PC-9 (cell line): ENCODE measurements at regions not wholly inside any gene's neighbourhood (a gene's known extent, or its start where the extent isn't known, plus 50 kb on each side); places are given as distances from the start of the nearest gene placed in this dataset.

Experiments used
- BruUV-seq: library from RNA; stranded (reverse); fragments of 400-500 nt; replicated peaks from 2 replicates; lab custom pipeline; 2021; lab: Mats Ljungman, UMichigan
- CTCF ChIA-PET: fragments of 300-600 bp; sonication (Branson Sonifier 250); formaldehyde crosslinking; loops from one replicate; lab custom pipeline; 2022; ENCODE audit warnings: antibody characterized with exemption; lab: Charles Lee
- POLR2A ChIA-PET: fragments of 300-600 bp; sonication (Branson Sonifier 250); formaldehyde crosslinking; loops from one replicate; lab custom pipeline; 2022; ENCODE audit warnings: antibody characterized with exemption; ENCODE audit not compliant: unreplicated experiment; lab: Charles Lee
- DNase-seq, 2 experiments: peaks; one replicate each; pipeline versions ENCODE4 v3.0.0 to v3.0.0-alpha.2; 2015 to 2022; ENCODE audit warnings: mixed read lengths in 1 of 2
- H2AFZ ChIP-seq: fragments of 200-600 bp; sonication (generic); 2 replicates; pipeline ENCODE4 v1.8.1; 2017; ENCODE audit warnings: antibody characterized with exemption
- H3F3A ChIP-seq: fragments of 200-600 bp; sonication (generic); 2 replicates; pipeline ENCODE4 v1.8.1; 2017; ENCODE audit warnings: antibody characterized with exemption, mild to moderate bottlenecking, low read depth; ENCODE audit not compliant: insufficient read depth
- H3K27ac ChIP-seq: fragments of 200-600 bp; sonication (generic); 2 replicates; pipeline ENCODE4 v1.6.1; 2016; ENCODE audit warnings: mixed run types
- H3K27me3 ChIP-seq: fragments of 200-600 bp; sonication (generic); 2 replicates; pipeline ENCODE4 v1.6.1; 2016; ENCODE audit warnings: low read depth, mixed run types; ENCODE audit not compliant: insufficient read depth
- H3K36me3 ChIP-seq: fragments of 200-600 bp; sonication (generic); 2 replicates; pipeline ENCODE4 v1.6.1; 2016; ENCODE audit warnings: low read depth, mixed run types
- H3K4me1 ChIP-seq: fragments of 200-600 bp; sonication (generic); replicated peaks from 2 replicates; pipeline ENCODE4 v1.6.1; 2016; ENCODE audit warnings: mixed run types; ENCODE audit not compliant: insufficient read depth
- H3K4me2 ChIP-seq: fragments of 200-600 bp; sonication (generic); 2 replicates; pipeline ENCODE4 v1.6.1; 2017; ENCODE audit warnings: mixed run types
- H3K4me3 ChIP-seq: fragments of 200-600 bp; sonication (generic); 2 replicates; pipeline ENCODE4 v1.6.1; 2016; ENCODE audit warnings: mixed run types
- H3K79me2 ChIP-seq: fragments of 200-600 bp; sonication (generic); 2 replicates; pipeline ENCODE4 v1.6.1; 2017; ENCODE audit warnings: low read depth, mixed run types
- H3K9me2 ChIP-seq: fragments of 200-600 bp; sonication (generic); 2 replicates; pipeline ENCODE4 v1.8.1; 2017; ENCODE audit warnings: mild to moderate bottlenecking; ENCODE audit not compliant: insufficient read depth
- H3K9me3 ChIP-seq: fragments of 200-600 bp; sonication (generic); 2 replicates; pipeline ENCODE4 v1.8.1; 2016; ENCODE audit warnings: low read depth; ENCODE audit not compliant: insufficient read depth
- H4K20me1 ChIP-seq: fragments of 200-600 bp; sonication (generic); 2 replicates; pipeline ENCODE4 v1.8.1; 2017; ENCODE audit not compliant: insufficient read depth
- CTCF ChIP-seq: fragments of 200-600 bp; sonication (generic); conservative IDR thresholded peaks from 2 replicates; pipeline ENCODE4 v1.6.1; 2017; ENCODE audit warnings: mixed run types, antibody characterized with exemption, mild to moderate bottlenecking, moderate library complexity
- EZH2 ChIP-seq: fragments of 200-600 bp; sonication (generic); IDR thresholded peaks from 2 replicates; pipeline ENCODE4 v1.8.0; 2017; ENCODE audit warnings: antibody characterized with exemption, low read depth
- intact Hi-C: fragments of 100-400 bp; cut with micrococcal nuclease; formaldehyde crosslinking; loops from one replicate; pipeline ENCODE4 v1.10.0; 2022; ENCODE audit not compliant: unreplicated experiment

DNA sequence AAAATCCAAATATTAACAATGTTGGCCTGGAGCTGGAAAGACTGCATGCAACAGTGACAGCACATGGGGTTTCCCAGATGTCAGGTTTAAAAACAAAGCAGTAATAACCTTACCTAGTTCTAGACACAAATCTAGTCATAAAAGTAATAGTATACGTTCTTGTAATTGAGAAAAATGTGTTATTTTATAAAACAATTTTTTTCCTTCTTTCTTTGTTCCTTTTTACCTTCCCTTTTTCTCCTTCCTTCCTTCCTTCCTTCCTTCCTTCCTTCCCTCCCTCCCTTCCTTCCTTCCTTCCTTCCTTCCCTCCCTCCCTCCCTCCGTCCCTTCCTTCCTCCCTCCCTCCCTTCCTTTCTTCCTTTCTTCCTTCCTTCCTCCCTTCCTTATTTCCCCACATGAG lies 242.7 kb upstream of the PDE10A start:
- no TSS peak for BruUV-seq
- Histone ChIP-seq H2AFZ (no peak overlapping the region), H3K4me3 (no peak overlapping the region), H3F3A (no peaks in the 10 kb centered on the region), H3K36me3 (no peaks in the 10 kb centered on the region), H4K20me1 (no peaks in the 10 kb centered on the region), H3K4me1 (no peaks in the 10 kb centered on the region), H3K27me3 (peaks cover 56% of the 10 kb centered on the region), H3K27ac (no peak overlapping the region), H3K79me2 (no peaks in the 10 kb centered on the region), H3K9me2 (no peaks in the 10 kb centered on the region), H3K9me3 (no peaks in the 10 kb centered on the region), H3K4me2 (no peak overlapping the region)
- POLR2A ChIA-PET: no interaction called here
- intact Hi-C loops: no loop called here
- DNase-seq: no peak
- TF ChIP-seq CTCF: no peak
- TF ChIP-seq EZH2: no peak
- CTCF ChIA-PET: no interaction called here

DNA sequence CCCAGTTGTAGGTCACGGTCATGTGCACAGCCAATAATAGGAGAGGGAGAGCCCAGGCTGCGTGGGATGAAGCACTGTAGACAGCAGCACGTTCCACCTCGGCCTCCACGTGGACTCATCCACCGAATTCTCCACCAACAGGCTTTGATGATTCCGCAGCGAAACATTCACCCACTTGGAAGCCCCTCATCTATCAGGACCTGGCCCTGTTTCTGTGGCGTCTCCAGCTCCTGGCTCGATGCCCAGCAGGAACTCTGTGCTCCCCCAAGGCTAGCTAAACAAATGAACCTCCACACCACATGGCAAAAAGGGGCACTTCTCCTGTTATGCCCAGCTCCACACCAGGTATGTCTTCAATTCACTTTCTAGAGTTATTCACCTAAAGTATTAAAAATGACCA lies 237.9 kb upstream of the PDE10A start:
- no peaks in the 10 kb centered on the region for H3K36me3 ChIP-seq
- no TSS peak for BruUV-seq
- H3K4me2 ChIP-seq: no peak overlapping the region

DNA sequence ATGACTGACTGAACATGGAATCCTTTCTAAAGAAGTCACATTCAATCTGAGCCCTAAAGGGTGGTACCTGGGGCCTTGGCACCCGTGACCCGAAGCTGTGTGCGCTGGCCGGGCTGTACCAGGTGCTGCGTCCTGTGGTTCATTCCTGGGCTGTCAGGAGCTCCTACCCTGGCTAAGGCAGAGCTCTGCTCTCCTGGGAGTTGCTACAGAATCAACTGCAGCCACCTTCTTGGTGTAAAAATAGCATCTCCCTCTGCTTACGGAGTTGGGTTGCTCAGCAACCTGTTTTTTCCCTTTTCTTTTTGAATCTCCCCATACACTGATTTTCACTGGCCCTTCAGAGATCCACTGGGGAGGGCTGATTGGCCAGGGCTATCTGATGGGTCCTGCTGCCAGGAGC lies 236.6 kb upstream of the PDE10A start:
- H3K9me2 ChIP-seq: no peaks in the 10 kb centered on the region
- BruUV-seq: no TSS peak
- no peaks in the 10 kb centered on the region for H3K36me3 ChIP-seq
- H3K27me3 ChIP-seq: peaks cover 40% of the 10 kb centered on the region
- TF ChIP-seq EZH2 (no peak), CTCF (no peak)
- no peaks in the 10 kb centered on the region for H3K4me1 ChIP-seq
- no peak overlapping the region for H3K4me3 ChIP-seq
- H3K27ac ChIP-seq: no peak overlapping the region
- H3F3A ChIP-seq: no peaks in the 10 kb centered on the region
- H3K9me3 ChIP-seq: no peaks in the 10 kb centered on the region
- intact Hi-C loops: no loop called here
- POLR2A ChIA-PET: no interaction called here
- H3K79me2 ChIP-seq: no peaks in the 10 kb centered on the region
- no peak overlapping the region for H3K4me2 ChIP-seq
- DNase-seq: no peak
- CTCF ChIA-PET: no interaction called here
- no peak overlapping the region for H2AFZ ChIP-seq
- H4K20me1 ChIP-seq: no peaks in the 10 kb centered on the region

More for the DNA sequence above, 237.9 kb upstream of the PDE10A start:
- no peaks in the 10 kb centered on the region for H3K9me3 ChIP-seq
- no peaks in the 10 kb centered on the region for H3K4me1 ChIP-seq
- H3K79me2 ChIP-seq: no peaks in the 10 kb centered on the region
- H3K9me2 ChIP-seq: no peaks in the 10 kb centered on the region
- no peak overlapping the region for H2AFZ ChIP-seq
- no peaks in the 10 kb centered on the region for H4K20me1 ChIP-seq
- ChIA-PET CTCF (no interaction called here), POLR2A (no interaction called here)
- H3K4me3 ChIP-seq: no peak overlapping the region
- TF ChIP-seq CTCF (no peak), EZH2 (no peak)
- DNase-seq: no peak
- intact Hi-C loops: no loop called here
- H3K27me3 ChIP-seq: peaks cover 40% of the 10 kb centered on the region
- H3F3A ChIP-seq: no peaks in the 10 kb centered on the region
- no peak overlapping the region for H3K27ac ChIP-seq
